Neuronal stem cell (in vitro differentiated cells): ENCODE measurements at regions not wholly inside any gene's neighbourhood (a gene's known extent, or its start where the extent isn't known, plus 50 kb on each side); places are given as distances from the start of the nearest gene placed in this dataset.

ENCODE experiments used
- DNase-seq: peaks from one replicate; pipeline ENCODE4 v3.0.0-alpha.2; 2013; ENCODE audit warnings: low spot score
- H2AFZ ChIP-seq: one replicate; pipeline ENCODE4 v1.6.1; 2013; ENCODE audit warnings: mild to moderate bottlenecking, low read length, inconsistent platforms
- H2AK5ac ChIP-seq: 2 replicates; pipeline ENCODE4 v1.6.1; 2013; ENCODE audit warnings: low read depth, mild to moderate bottlenecking, inconsistent platforms, low read length, moderate library complexity, mixed read lengths
- H2BK120ac ChIP-seq: 2 replicates; pipeline ENCODE4 v1.6.1; 2013; ENCODE audit warnings: low read depth, mild to moderate bottlenecking, inconsistent platforms, low read length, moderate library complexity, mixed read lengths
- H2BK12ac ChIP-seq: one replicate; pipeline ENCODE4 v1.6.1; 2013; ENCODE audit warnings: low read length, inconsistent platforms
- H2BK15ac ChIP-seq: 2 replicates; pipeline ENCODE4 v1.6.1; 2013; ENCODE audit warnings: mild to moderate bottlenecking, low read length, inconsistent platforms, mixed read lengths
- H2BK5ac ChIP-seq: one replicate; pipeline ENCODE4 v1.6.1; 2013; ENCODE audit warnings: inconsistent platforms, mild to moderate bottlenecking, low read length, moderate library complexity
- H3K14ac ChIP-seq: one replicate; pipeline ENCODE4 v1.6.1; 2013; ENCODE audit warnings: low read length, inconsistent platforms
- H3K18ac ChIP-seq: 2 replicates; pipeline ENCODE4 v1.6.1; 2013; ENCODE audit warnings: low read length, inconsistent platforms
- H3K23ac ChIP-seq: 2 replicates; pipeline ENCODE4 v1.6.1; 2013; ENCODE audit warnings: low read depth, mild to moderate bottlenecking, mixed read lengths, low read length, inconsistent platforms; ENCODE audit not compliant: poor library complexity
- H3K27ac ChIP-seq: replicated peaks from 3 replicates; pipeline ENCODE4 v1.5.1; 2013; ENCODE audit warnings: low read length, inconsistent platforms
- H3K27me3 ChIP-seq, 3 experiments: 2 replicates each; pipeline ENCODE4 v1.6.1; 2013; ENCODE audit warnings: low read length in 3 of 3, mild to moderate bottlenecking in 2 of 3, inconsistent platforms in 1 of 3, low read depth in 1 of 3, mixed read lengths in 1 of 3, moderate library complexity in 1 of 3; ENCODE audit not compliant: control insufficient read depth in 3 of 3, insufficient read depth in 3 of 3
- H3K36me3 ChIP-seq, 2 donors: replicated peaks in 1 of 2; 2 replicates each; pipeline ENCODE4 v1.6.1; 2013; ENCODE audit warnings: low read length in 2 of 2; ENCODE audit not compliant: control insufficient read depth in 2 of 2, insufficient read depth in 2 of 2
- H3K4ac ChIP-seq: 2 replicates; pipeline ENCODE4 v1.6.1; 2013; ENCODE audit warnings: inconsistent platforms, mild to moderate bottlenecking, low read length, moderate library complexity
- H3K4me1 ChIP-seq, 2 donors: 1 replicate in 1 of 2; 2 replicates in 1 of 2; pipeline ENCODE4 v1.6.1; 2013; ENCODE audit warnings: low read length in 2 of 2, low read depth in 1 of 2; ENCODE audit not compliant: control insufficient read depth in 2 of 2, insufficient read depth in 1 of 2
- H3K4me2 ChIP-seq: one replicate; pipeline ENCODE4 v1.6.1; 2013; ENCODE audit warnings: mild to moderate bottlenecking, low read length, inconsistent platforms; ENCODE audit not compliant: insufficient read depth, poor library complexity, severe bottlenecking
- H3K4me3 ChIP-seq, 2 donors: 2 replicates each; pipeline ENCODE4 v1.5.1; 2013; ENCODE audit warnings: low read length in 2 of 2, mild to moderate bottlenecking in 2 of 2, inconsistent platforms in 1 of 2, moderate library complexity in 1 of 2
- H3K79me1 ChIP-seq: one replicate; pipeline ENCODE4 v1.6.1; 2013; ENCODE audit warnings: low read depth, mild to moderate bottlenecking, inconsistent platforms, low read length, moderate library complexity
- H3K9ac ChIP-seq: one replicate; pipeline ENCODE4 v1.6.1; 2013; ENCODE audit warnings: mild to moderate bottlenecking, low read depth, low read length, inconsistent platforms; ENCODE audit not compliant: poor library complexity
- H3K9me3 ChIP-seq, 2 donors: replicated peaks in 1 of 2; 2 replicates each; pipeline versions ENCODE3 to v1.6.1; 2013; ENCODE audit warnings: low read length in 2 of 2, mild to moderate bottlenecking in 2 of 2, inconsistent platforms in 1 of 2, low read depth in 1 of 2, mixed read lengths in 1 of 2, moderate library complexity in 1 of 2; ENCODE audit not compliant: control insufficient read depth in 2 of 2, insufficient read depth in 1 of 2
- H4K8ac ChIP-seq: one replicate; pipeline ENCODE4 v1.6.1; 2013; ENCODE audit warnings: low read depth, mild to moderate bottlenecking, inconsistent platforms, low read length, moderate library complexity
- H4K91ac ChIP-seq: one replicate; pipeline ENCODE4 v1.6.1; 2013; ENCODE audit warnings: low read length, low read depth, mild to moderate bottlenecking, inconsistent platforms; ENCODE audit not compliant: poor library complexity
- WGBS, 2 donors: extraction: QIAGEN DNeasy Blood & Tissue Kit; methylation state at CpG; one replicate each; pipeline ENCODE4 v1.1.7; 2013; ENCODE audit warnings: missing lambda C conversion rate in 2 of 2, mixed read lengths in 1 of 2; ENCODE audit not compliant: insufficient read length in 2 of 2, insufficient replicate concordance in 1 of 2; ENCODE audit errors: extremely low coverage in 2 of 2; 5-methylcytosine and 5-hydroxymethylcytosine counted together

DNA sequence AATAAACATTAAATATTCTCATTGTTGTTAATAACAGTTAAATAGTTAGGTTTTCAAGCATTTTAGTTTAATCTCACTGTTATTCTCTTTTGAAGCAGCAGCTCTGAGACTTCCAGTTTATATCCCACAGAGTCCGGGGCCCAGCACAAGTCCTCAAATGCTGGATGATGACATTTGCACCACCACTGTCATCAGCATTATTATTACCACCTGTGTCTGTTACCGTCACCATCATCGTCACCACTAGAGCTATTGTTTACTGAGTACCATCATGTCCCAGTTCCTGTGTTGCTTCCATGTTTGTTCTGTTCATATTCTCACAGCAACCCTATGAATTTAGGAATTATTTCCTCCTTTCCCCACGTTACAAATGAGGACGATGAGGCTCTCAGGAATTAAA, 169.2 kb upstream of the NR3C1 start:
- Histone ChIP-seq H3K9ac (no peak overlapping the region), H3K4me3 (no peak overlapping the region), H3K27me3 (peaks cover 0 to 2% (median 0%) of the 10 kb centered on the region in 3 experiments), H2AFZ (no peak overlapping the region), H4K8ac (no peak overlapping the region), H3K27ac (no peak overlapping the region), H3K4me2 (no peak overlapping the region), H2BK120ac (no peak overlapping the region), H3K79me1 (no peaks in the 10 kb centered on the region), H3K23ac (no peak overlapping the region), H2AK5ac (no peak overlapping the region), H4K91ac (no peak overlapping the region), H2BK15ac (no peak overlapping the region), H3K14ac (no peak overlapping the region), H2BK12ac (no peak overlapping the region), H3K18ac (no peak overlapping the region), H3K4ac (no peak overlapping the region), H3K4me1 (no peaks in the 10 kb centered on the region), H2BK5ac (no peak overlapping the region), H3K36me3 (no peaks in the 10 kb centered on the region), H3K9me3 (no peaks in the 10 kb centered on the region)
- DNase-seq, result no peak
- no CpG with 5 or more reads among the region's 5 CpGs for WGBS, 2 donors

DNA sequence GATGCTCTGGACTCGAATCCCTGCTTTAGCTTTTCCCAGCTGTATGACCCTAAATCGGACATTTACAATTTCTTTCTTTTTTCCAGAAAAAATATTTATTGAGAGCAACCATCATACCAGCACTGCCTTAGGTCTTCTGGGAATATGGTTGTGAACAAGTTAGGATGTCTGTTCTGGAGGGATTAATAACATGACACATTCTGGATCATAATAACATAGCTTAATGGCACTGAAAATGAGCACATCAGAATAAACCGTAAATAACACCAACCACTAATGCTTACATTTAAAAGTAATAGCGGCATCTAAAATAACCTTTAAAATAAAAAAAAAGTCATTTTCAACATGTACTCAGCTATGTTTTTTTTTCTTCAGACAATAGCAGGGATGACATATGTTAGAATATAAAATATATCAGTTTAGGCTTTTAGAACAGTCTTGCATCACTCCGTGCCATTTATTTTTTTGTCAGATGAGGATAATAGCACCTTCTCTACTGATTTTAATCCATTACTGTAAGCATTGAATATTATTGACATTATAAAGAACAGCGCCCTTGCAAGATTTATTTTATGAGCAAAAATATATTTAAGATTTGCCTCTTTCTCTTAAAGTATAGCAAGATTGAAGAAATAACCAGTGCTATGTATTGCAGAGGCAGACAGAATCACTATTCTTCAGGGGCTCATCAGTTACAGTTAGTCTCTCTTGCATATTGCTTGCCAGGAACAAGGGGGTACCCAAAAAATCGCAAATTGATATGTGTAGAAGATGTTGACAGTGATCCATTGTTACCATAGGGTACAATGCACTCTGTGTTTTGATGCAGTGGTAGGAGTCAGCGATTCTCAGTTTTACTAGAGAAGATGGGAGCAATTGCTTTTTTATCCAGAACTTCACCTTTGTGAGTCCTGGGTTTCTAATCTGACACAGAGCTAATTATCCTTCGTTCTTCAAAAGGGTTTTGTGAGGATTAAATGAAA, 168.4 kb upstream of the NR3C1 start:
- no CpG with 5 or more reads among the region's 9 CpGs for WGBS, 2 donors
- Histone ChIP-seq H3K4me3 (no peak overlapping the region), H2BK12ac (no peak overlapping the region), H2BK120ac (no peak overlapping the region), H3K27ac (no peak overlapping the region), H2AFZ (no peak overlapping the region), H3K4ac (no peak overlapping the region), H3K27me3 (peaks cover 0 to 2% (median 0%) of the 10 kb centered on the region in 3 experiments), H2BK15ac (no peak overlapping the region), H3K18ac (no peak overlapping the region), H4K91ac (no peak overlapping the region), H3K4me2 (no peak overlapping the region), H3K9ac (no peak overlapping the region), H3K4me1 (no peaks in the 10 kb centered on the region), H3K23ac (no peak overlapping the region), H3K9me3 (no peaks in the 10 kb centered on the region), H2AK5ac (no peak overlapping the region), H2BK5ac (no peak overlapping the region), H4K8ac (no peak overlapping the region), H3K36me3 (no peaks in the 10 kb centered on the region), H3K14ac (no peak overlapping the region), H3K79me1 (no peaks in the 10 kb centered on the region)
- no peak for DNase-seq

DNA sequence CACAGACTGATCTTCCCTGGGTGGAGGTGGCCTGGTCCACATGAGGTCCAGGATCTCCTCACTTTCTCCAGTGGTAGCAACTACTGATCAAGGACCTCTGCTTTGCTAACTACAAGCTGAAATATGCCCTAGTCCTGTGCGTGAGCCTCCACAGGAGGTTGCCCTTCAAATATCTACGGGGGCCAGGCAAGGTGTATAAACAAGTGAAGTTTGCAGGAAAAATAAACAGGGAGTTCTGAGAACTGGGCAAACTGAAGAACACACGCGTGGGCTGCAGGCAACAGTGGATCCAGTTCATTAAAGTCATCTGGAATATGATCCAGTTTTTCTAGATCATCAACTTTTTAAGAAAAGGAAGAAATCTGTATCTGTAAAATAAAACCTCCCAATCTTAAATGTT, 167.5 kb upstream of the NR3C1 start:
- H2BK120ac ChIP-seq, result no peak overlapping the region

DNA sequence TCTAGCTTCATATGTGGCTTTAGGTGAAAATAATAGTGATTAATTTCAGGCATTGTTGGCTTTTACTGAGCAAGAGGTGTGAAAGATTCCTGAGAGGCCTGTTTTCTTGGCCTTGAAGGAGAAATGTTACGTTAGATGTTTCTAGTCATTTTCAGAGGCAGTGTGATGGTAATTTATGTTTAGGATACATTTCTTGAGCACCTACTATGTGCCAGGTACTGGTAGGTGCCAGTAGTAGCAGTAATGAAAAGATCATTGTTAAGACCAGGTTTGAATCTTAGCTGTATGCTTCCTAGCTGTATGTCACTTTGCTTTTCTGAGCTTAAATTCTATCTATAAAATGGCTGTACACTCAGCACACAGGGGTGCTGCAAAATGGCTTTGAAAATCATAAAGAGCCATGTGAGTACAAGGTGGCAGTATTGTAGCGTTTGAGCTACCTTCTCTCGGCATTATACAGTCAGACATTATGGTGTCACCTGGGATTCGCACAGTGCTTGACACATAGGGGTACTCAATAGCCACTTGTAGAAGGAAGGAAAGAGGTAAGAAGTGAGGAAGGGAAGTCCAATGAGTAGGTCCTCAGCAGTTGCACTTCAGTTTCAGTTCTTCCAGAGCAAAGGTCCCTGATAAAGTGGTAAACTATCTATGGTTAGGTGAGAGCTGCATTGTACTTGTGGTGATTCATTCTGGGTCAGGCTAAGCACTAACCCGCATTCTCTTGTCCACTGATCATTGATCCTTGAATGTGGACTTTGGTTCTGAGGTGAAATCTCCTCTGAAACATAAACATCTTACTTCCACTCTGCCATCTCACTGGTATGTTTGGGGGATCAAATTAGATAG, 166.5 kb upstream of the NR3C1 start:
- Histone ChIP-seq H3K4ac (no peak overlapping the region), H3K23ac (no peak overlapping the region), H2BK120ac (no peak overlapping the region), H2BK12ac (no peak overlapping the region), H2BK5ac (no peak overlapping the region), H2AK5ac (no peak overlapping the region), H3K27me3 (peaks cover 0 to 2% (median 0%) of the 10 kb centered on the region in 3 experiments), H3K4me2 (no peak overlapping the region), H3K79me1 (no peaks in the 10 kb centered on the region), H2AFZ (no peak overlapping the region), H3K9ac (no peak overlapping the region), H3K4me1 (no peaks in the 10 kb centered on the region), H4K8ac (no peak overlapping the region), H3K9me3 (no peaks in the 10 kb centered on the region), H3K4me3 (no peak overlapping the region), H3K14ac (no peak overlapping the region), H2BK15ac (no peak overlapping the region), H3K18ac (no peak overlapping the region), H3K27ac (no peak overlapping the region), H4K91ac (no peak overlapping the region), H3K36me3 (no peaks in the 10 kb centered on the region)
- no peak for DNase-seq
- WGBS, 2 donors, result no CpG with 5 or more reads among the region's 5 CpGs

More for the DNA sequence above, 167.5 kb upstream of the NR3C1 start:
- Histone ChIP-seq H3K9ac (no peak overlapping the region), H3K4me3 (no peak overlapping the region), H3K36me3 (no peaks in the 10 kb centered on the region), H3K18ac (no peak overlapping the region), H2BK12ac (no peak overlapping the region), H3K4me1 (no peaks in the 10 kb centered on the region), H2AK5ac (no peak overlapping the region), H3K4ac (no peak overlapping the region), H2BK15ac (no peak overlapping the region), H3K27me3 (peaks cover 0 to 2% (median 0%) of the 10 kb centered on the region in 3 experiments), H3K14ac (no peak overlapping the region), H2BK5ac (no peak overlapping the region), H4K91ac (no peak overlapping the region), H2AFZ (no peak overlapping the region), H3K27ac (no peak overlapping the region), H4K8ac (no peak overlapping the region), H3K9me3 (no peaks in the 10 kb centered on the region), H3K79me1 (no peaks in the 10 kb centered on the region), H3K4me2 (no peak overlapping the region), H3K23ac (no peak overlapping the region)
- no peak for DNase-seq
- no CpG with 5 or more reads among the region's 4 CpGs for WGBS, 2 donors
